A673 (cell line): ENCODE measurements at regions not wholly inside any gene's neighbourhood (a gene's known extent, or its start where the extent isn't known, plus 50 kb on each side); places are given as distances from the start of the nearest gene placed in this dataset.

Experiments used
- BruUV-seq: library from RNA; stranded (reverse); fragments of 400-500 nt; replicated peaks from 2 replicates; lab custom pipeline; 2021; lab: Mats Ljungman, UMichigan
- CTCF ChIA-PET: fragments of 300-600 bp; sonication (Branson Sonifier 250); formaldehyde crosslinking; loops from one replicate; lab custom pipeline; 2022; ENCODE audit warnings: antibody characterized with exemption; lab: Charles Lee
- POLR2A ChIA-PET: fragments of 300-600 bp; sonication (Branson Sonifier 250); formaldehyde crosslinking; loops from one replicate; lab custom pipeline; 2022; ENCODE audit warnings: antibody characterized with exemption; ENCODE audit not compliant: low non-redundant PET; lab: Charles Lee
- DNase-seq: peaks from one replicate; pipeline ENCODE4 v3.0.0-alpha.2; 2015; ENCODE audit warnings: low spot score
- H3K27ac ChIP-seq: fragments of 200-600 bp; sonication (generic); 2 replicates; pipeline ENCODE4 v1.5.1; 2016; ENCODE audit warnings: mixed run types, low read depth, mild to moderate bottlenecking, mixed read lengths, antibody characterized with exemption, low read length; ENCODE audit not compliant: poor library complexity, severe bottlenecking
- H3K27me3 ChIP-seq: fragments of 200-600 bp; sonication (generic); replicated peaks from 2 replicates; pipeline ENCODE4 v1.6.1; 2017; ENCODE audit warnings: mixed run types, low read depth, mild to moderate bottlenecking, mixed read lengths, antibody characterized with exemption, low read length; ENCODE audit not compliant: insufficient read depth, poor library complexity
- H3K36me3 ChIP-seq: fragments of 200-600 bp; sonication (generic); 2 replicates; pipeline ENCODE4 v1.6.1; 2016; ENCODE audit warnings: mixed run types, mild to moderate bottlenecking, mixed read lengths, antibody characterized with exemption, low read length; ENCODE audit not compliant: insufficient read depth, poor library complexity, severe bottlenecking
- H3K4me1 ChIP-seq: fragments of 200-600 bp; sonication (generic); 2 replicates; pipeline ENCODE4 v1.6.1; 2017; ENCODE audit warnings: mixed run types, mild to moderate bottlenecking, mixed read lengths, antibody characterized with exemption, low read length; ENCODE audit not compliant: insufficient read depth, poor library complexity, severe bottlenecking
- H3K4me3 ChIP-seq: fragments of 200-600 bp; sonication (generic); 2 replicates; pipeline ENCODE4 v1.5.1; 2016; ENCODE audit warnings: low read depth, mixed run types, mild to moderate bottlenecking, mixed read lengths, low read length; ENCODE audit not compliant: poor library complexity, severe bottlenecking
- H3K9me3 ChIP-seq: fragments of 200-600 bp; sonication (generic); 2 replicates; pipeline ENCODE4 v1.6.1; 2016; ENCODE audit warnings: mixed run types, low read depth, mild to moderate bottlenecking, mixed read lengths, antibody characterized with exemption, low read length; ENCODE audit not compliant: poor library complexity, severe bottlenecking
- CTCF ChIP-seq: fragments of 300-800, 200-600 bp; sonication (generic); conservative IDR thresholded peaks from 2 replicates; pipeline ENCODE4 v1.5.1; 2017; ENCODE audit warnings: low read depth, mild to moderate bottlenecking, antibody characterized with exemption, low read length, moderate library complexity, mixed read lengths
- EZH2 ChIP-seq: fragments of 200-600 bp; sonication (generic); IDR thresholded peaks from 2 replicates; pipeline ENCODE4 v1.6.1; 2017; ENCODE audit warnings: borderline replicate concordance, low read depth, mild to moderate bottlenecking, mixed read lengths, antibody characterized with exemption, low read length; ENCODE audit not compliant: poor library complexity, severe bottlenecking
- intact Hi-C: fragments of 100-400 bp; cut with micrococcal nuclease; formaldehyde crosslinking; loops from one replicate; pipeline ENCODE4 v1.10.0; 2022; ENCODE audit not compliant: unreplicated experiment

- Histone ChIP-seq H3K4me3 (no peak overlapping the region), H3K4me1 (no peaks in the 10 kb centered on the region), H3K36me3 (no peaks in the 10 kb centered on the region), H3K27ac (no peak overlapping the region), H3K9me3 (peaks cover 15% of the 10 kb centered on the region), H3K27me3 (no peaks in the 10 kb centered on the region)
- no TSS peak for BruUV-seq
- intact Hi-C loops: no loop called here
- CTCF ChIA-PET: no interaction called here
- TF ChIP-seq EZH2 (no peak), CTCF (no peak)
- POLR2A ChIA-PET: no interaction called here
- no peak for DNase-seq
Measured at GRCh38 chr4:23558101-23558500, 331.7 kb downstream of the PPARGC1A start.

DNA sequence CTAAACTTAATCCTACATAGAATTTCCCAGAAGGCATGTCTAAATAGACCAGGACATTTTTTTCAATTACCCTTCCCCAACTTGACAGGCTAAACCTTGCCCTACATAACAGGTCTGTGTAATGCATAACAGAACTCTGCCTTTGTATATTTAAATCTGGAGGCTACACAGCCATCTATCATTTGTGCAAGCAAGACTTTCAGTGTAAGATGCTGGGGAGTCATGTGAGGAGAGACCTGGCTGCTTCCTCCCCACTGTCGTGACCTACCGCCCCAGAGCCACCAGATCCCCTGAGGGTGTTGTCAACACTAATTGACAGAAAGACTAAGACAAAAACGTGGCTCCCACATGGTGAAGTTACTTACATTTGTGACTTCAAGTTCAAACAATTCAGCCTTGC lies 342.2 kb downstream of the PPARGC1A start:
- ChIA-PET CTCF (no interaction called here), POLR2A (no interaction called here)
- intact Hi-C loops: no loop called here
- no peak for DNase-seq
- H3K4me3 ChIP-seq: no peak overlapping the region
- no peaks in the 10 kb centered on the region for H3K27me3 ChIP-seq
- BruUV-seq: no TSS peak
- H3K36me3 ChIP-seq: no peaks in the 10 kb centered on the region
- no peaks in the 10 kb centered on the region for H3K4me1 ChIP-seq
- TF ChIP-seq CTCF: no peak
- TF ChIP-seq EZH2: no peak
- H3K9me3 ChIP-seq: peaks cover 8% of the 10 kb centered on the region
- H3K27ac ChIP-seq: no peak overlapping the region

DNA sequence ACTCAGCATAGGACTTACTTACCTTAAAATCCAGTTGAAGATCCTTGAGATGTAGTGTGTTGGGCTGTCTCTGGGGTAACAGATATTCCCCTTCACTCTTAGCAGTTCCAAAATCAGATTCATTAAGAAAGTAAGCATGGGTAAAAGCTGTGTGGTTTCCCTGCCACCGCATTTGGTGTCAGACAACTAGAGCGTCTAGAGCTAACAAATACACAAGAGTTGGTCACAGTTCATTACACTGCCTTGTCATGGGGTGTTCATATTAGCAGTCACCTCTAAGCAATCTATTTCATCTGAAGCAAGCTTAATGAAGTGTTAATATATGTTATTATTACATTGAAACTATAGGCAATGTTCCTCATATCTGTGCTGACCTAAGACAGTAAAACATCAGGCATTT lies 342.8 kb downstream of the PPARGC1A start:
- H3K4me1 ChIP-seq: no peaks in the 10 kb centered on the region
- peaks cover 11% of the 10 kb centered on the region for H3K9me3 ChIP-seq
- H3K4me3 ChIP-seq: no peak overlapping the region
- ChIA-PET CTCF (no interaction called here), POLR2A (no interaction called here)
- H3K27ac ChIP-seq: no peak overlapping the region
- intact Hi-C loops: no loop called here
- DNase-seq: no peak
- H3K27me3 ChIP-seq: no peaks in the 10 kb centered on the region
- no TSS peak for BruUV-seq
- H3K36me3 ChIP-seq: no peaks in the 10 kb centered on the region
- TF ChIP-seq CTCF (no peak), EZH2 (no peak)
